GM12864 (cell line): ENCODE measurements at regions not wholly inside any gene's neighbourhood (a gene's known extent, or its start where the extent isn't known, plus 50 kb on each side); places are given as distances from the start of the nearest gene placed in this dataset.
"Not testable (repeated sequence)": the region's sequence is repeated elsewhere in the genome, so short reads cannot be mapped to it uniquely, and the experiment has no call there.

Experiments used
- DNase-seq: peaks from one replicate; pipeline ENCODE4 v3.0.0-alpha.2; 2011; ENCODE audit warnings: low read depth
- H3K4me3 ChIP-seq: 2 replicates; pipeline ENCODE4 v1.5.1; 2011; ENCODE audit warnings: mild to moderate bottlenecking, low read depth, low read length, control low read depth
- TF ChIP-seq, protein P1 (sequence below): IDR thresholded peaks from 2 replicates; pipeline ENCODE4 v1.5.1; 2011; ENCODE audit warnings: low read depth, mild to moderate bottlenecking, moderate library complexity, low read length, control low read depth, inconsistent platforms; ENCODE audit errors: missing control alignments

DNA sequence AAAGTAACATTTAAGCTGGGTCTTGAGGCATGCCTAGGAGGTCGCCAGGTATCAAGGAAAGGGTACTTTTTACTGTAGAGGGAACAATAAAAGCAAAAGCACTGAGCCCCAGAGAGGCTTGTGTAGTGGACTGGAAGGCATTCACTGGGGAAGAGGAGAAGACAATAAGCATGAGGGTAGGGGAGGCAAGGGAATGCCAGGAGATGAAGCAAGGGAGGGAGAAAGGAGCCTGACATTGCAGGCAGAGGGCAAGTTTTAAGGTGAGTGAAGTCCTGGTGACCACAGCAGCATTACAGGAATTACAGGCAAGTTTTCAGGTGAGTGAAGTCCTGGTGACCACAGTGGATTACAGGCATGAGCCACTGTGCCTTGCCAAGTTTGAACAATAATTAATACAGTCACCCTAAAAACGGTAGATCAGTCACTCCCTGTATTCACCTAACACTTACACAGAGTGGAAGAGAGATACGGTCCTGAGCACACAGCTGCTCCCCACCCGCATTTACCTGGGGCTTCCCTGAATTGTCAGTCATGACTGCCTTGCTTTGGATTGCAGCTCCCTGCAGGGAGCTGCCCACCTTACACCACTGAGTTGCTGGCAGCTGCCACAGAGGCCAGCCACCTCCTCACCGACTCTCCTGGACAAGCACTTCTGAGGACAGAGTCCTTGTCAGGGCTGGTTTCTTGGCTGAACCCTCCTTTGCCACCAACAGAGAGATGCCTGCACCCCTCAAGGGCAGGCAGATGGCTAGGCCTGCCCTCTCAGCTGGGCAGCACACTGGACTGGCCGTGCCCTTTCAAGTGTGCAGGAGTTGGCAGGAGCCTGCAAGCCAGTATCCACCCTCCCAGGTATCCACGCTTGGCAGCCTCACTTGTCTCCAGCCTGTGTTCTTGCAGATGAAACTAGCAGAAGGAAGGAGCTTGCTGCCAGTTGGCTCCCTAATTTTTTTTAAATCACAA lies 59.0 kb upstream of the KCNK12 start:
- no peak for DNase-seq
- TF ChIP-seq, protein P1, sequence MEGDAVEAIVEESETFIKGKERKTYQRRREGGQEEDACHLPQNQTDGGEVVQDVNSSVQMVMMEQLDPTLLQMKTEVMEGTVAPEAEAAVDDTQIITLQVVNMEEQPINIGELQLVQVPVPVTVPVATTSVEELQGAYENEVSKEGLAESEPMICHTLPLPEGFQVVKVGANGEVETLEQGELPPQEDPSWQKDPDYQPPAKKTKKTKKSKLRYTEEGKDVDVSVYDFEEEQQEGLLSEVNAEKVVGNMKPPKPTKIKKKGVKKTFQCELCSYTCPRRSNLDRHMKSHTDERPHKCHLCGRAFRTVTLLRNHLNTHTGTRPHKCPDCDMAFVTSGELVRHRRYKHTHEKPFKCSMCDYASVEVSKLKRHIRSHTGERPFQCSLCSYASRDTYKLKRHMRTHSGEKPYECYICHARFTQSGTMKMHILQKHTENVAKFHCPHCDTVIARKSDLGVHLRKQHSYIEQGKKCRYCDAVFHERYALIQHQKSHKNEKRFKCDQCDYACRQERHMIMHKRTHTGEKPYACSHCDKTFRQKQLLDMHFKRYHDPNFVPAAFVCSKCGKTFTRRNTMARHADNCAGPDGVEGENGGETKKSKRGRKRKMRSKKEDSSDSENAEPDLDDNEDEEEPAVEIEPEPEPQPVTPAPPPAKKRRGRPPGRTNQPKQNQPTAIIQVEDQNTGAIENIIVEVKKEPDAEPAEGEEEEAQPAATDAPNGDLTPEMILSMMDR = no peak
- H3K4me3 ChIP-seq = no peak overlapping the region

DNA sequence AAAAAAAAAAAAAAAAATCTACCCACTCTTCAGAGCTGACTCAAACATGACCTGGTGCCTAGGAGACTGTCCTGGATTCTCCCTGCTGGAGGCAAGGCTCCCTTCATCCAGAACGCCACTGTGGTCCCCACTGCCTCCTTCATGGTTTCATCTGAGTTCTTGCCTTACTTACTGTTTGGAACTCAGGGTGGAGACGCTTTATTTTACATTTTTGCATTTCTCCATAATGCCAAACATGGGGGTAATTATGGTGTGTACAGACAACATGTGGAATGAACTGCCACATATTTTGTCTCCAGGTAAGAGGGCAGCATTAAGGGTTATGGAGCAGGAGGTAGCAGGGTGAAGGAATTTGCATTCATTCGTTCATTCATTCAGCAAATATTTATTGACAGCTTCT lies 58.1 kb upstream of the KCNK12 start:
- DNase-seq = no peak
- TF ChIP-seq, protein P1 = no peak
- no peak overlapping the region for H3K4me3 ChIP-seq

DNA sequence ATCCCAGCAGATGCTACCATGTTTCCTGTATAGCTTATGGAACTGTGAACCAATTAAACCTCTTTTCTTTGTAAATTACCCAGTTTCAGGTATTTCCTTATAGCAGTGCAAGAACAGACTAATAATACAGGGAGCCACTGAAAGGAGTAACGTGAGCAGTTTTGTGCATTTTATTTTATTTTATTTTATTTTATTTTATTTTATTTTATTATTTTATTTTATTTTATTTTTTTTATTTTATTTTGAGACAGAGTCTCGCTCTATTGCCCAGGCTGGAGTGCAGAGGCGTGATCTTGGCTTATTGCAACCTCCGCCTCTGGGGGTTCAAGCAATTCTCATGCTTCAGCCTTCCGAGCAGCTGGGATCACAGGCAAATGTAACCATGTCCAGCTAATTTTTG lies 55.9 kb upstream of the KCNK12 start:
- TF ChIP-seq, protein P1 = no peak
- no peak overlapping the region for H3K4me3 ChIP-seq
- no peak for DNase-seq

DNA sequence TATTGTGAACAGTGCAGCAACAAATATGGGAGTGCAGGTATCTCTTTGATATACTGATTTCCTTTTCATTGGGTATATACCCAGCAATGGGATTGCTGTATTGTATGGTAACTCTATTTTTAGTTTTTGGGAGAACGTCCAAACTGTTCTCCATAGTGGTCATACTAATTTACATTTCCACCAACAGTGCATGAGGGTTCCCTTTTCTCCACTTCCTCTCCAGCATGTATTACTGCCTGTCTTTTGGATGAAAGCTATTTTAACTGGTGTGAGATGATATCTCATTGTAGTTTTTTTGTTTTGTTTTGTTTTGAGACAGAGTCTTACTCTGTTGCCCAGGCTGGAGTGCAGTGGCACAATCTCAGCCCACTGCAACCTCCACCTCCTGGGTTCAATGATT lies 52.4 kb upstream of the KCNK12 start:
- not testable (repeated sequence) for DNase-seq, H3K4me3 ChIP-seq

DNA sequence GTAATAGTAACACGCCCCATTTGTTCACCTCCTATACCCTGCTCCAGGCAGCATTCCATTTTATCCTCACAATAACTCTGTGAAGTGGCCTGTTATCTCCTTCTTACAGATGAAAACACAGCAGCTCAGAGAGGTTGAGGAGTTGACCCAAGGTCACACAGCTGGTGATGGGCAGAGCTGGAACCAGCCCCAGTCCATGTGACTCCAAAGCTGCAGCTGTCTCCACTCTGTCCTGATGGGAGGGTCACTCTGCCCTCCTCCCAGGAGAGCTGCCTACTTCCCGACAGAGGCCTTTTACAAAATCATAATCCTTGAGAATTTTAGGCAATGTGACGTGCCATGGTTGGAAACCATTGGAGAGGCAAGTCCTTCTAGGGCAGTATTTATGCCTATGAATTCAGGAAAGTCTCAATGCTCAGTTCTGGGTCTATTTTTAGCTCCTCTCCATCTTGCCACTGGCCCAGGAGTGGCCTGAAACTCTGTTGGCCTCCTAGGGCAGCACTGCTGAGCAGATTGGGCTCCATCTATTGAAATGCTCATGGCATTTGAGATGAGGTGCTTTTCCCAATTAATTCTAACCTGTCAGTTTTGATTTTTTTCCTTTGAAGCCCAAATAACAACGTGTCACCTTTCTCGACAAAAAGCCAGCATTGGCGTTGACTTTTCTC lies 50.1 kb upstream of the KCNK12 start:
- DNase-seq = no peak
- no peak overlapping the region for H3K4me3 ChIP-seq
- TF ChIP-seq, protein P1 = no peak
